HG03521 (cell line): ENCODE measurements at regions not wholly inside any gene's neighbourhood (a gene's known extent, or its start where the extent isn't known, plus 50 kb on each side); places are given as distances from the start of the nearest gene placed in this dataset.
"Not testable (repeated sequence)": the region's sequence is repeated elsewhere in the genome, so short reads cannot be mapped to it uniquely, and the experiment has no call there.

Source experiments
- ATAC-seq: cut with Tn5 transposase; IDR thresholded peaks from one replicate; pipeline ENCODE4 v1.9.1; 2021; ENCODE audit warnings: mild to moderate bottlenecking, moderate library complexity; ENCODE audit not compliant: unreplicated experiment

- no peak for ATAC-seq
Measured at GRCh38 chr1:182229921-182230491, 161.6 kb downstream of the GLUL start.

- ATAC-seq = no peak
Measured at GRCh38 chr1:182229451-182229850, 162.1 kb downstream of the GLUL start.

DNA sequence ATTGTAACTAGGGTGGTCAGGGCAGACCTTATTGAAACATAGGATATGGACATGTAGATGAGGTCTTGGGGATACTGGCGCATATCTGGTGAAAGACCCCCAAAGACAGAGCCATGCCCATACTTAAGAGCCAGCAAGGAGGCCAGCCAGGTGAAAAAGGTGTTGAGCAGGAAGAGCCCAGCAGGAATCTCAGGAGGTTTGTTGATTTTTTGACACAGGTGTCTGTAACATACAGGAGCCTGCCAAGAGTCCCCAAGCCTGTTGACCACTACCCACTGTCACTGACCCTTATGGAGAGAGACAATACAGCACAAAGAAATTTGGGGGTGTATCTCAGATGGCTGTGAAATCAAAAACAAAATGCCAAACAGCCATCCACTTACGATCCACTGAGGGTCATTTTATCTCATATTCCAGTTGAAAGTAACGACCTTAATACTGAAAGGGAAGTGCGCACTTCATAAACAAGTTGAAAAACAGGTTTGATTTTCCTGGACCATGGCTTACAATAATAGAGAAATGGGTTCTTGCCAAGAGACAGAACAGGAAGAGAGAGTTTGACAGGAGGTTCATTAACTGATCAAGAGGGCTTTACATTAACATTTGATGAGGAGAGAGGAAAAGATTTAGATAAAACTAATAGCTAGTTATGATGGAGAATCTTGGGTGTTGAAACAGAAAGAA, 163.6 kb downstream of the GLUL start:
- no peak for ATAC-seq

DNA sequence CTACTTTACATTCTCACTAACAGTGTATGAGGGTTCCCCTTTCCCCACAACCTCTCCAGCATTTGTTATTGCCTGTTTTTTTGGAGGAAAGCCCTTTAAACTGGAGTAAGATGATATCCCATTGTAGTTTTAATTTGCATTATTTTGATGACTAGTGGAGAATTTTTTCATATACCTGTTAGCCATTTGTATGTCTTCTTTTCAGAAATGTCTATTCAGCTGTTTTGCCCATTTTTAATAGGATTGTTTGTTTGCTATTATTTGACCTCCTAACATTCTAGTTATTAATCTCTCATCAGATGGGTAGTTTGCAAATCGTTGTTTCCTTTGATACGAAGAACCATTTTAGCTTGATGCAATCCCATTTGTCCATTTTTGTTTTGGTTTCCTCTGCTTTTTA, 165.0 kb downstream of the GLUL start:
- no peak for ATAC-seq

DNA sequence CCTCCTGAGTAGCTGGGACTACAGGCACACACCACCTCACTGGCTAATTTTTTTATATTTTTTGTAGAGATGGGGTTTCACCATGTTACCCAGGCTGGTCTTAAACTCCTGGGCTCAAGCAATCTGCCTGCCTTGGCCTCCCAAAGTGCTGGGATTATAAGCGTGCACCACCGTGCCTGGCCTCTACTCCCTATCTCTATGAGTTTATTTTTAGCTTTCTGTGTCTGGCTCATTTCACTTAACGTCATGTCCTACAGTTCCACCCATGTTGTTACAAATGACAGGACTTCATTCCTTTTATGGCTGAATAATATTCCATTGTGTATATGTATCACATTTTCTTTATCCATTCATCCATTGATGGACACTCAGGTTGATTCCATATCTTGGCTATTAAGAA, 164.2 kb upstream of the ZNF648 start:
- not testable (repeated sequence) for ATAC-seq

DNA sequence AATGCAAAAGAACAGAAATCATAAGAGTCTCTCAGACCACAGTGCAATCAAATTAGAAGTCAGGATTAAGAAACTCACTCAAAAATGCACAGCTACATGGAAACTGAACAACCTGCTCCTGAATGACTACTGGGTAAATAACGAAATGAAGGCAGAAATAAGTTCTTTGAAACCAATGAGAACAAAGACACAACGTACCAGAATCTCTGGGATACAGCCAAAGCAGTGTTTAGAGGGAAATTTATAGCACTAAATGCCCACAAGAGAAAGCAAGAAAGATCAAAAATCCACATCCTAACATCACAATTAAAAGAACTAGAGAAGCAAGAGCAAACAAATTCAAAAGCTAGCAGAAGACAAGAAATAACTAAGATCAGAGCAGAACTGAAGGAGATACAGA, 160.5 kb upstream of the ZNF648 start:
- not testable (repeated sequence) for ATAC-seq

GRCh38 chr1:182221367-182221766, 159.9 kb upstream of the ZNF648 start:
- not testable (repeated sequence) for ATAC-seq

GRCh38 chr1:182217967-182218366, 156.5 kb upstream of the ZNF648 start:
- no peak for ATAC-seq

DNA sequence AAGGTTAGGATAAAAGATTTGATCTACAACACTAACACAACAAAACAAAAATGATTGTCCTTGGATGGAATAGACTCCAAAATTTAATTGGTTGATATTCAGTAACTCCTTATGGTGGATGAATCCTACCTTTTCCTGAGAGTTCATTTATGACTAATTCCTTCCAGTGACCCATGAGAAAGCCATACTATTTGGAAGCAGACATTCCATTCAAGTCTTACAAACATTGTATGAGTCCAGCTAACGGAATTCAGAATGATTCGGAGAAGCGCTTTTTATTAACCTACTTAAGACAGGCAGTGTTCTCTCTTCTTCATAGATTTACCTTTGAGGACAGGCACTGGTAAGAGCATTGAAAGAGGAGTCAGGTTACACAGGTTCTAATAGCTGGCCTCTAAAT, 155.6 kb upstream of the ZNF648 start:
- ATAC-seq = no peak

DNA sequence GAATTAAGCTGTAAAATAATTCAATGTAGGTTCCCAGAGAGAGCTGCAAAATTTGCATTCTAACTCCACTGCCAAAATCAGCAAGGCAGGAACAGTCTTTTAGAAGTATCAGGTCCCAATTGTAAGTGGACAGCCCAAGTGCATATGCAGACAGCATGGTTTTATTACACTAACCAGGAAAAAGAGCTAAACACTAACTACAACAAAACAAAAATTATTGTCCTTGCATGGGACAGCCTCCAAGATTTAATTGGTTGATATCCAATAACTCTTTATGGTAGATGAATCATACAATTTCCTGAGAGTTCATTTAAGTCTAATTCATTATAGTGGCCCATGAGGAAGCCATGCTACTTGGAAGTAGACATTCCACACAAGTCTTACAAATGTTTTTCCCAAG, 154.3 kb upstream of the ZNF648 start:
- ATAC-seq = no peak

GRCh38 chr1:182213163-182213562, 151.7 kb upstream of the ZNF648 start:
- no peak for ATAC-seq

- no peak for ATAC-seq
Measured at GRCh38 chr1:182211386-182211785, 149.9 kb upstream of the ZNF648 start.

GRCh38 chr1:182210417-182210816, 148.9 kb upstream of the ZNF648 start:
- no peak for ATAC-seq

DNA sequence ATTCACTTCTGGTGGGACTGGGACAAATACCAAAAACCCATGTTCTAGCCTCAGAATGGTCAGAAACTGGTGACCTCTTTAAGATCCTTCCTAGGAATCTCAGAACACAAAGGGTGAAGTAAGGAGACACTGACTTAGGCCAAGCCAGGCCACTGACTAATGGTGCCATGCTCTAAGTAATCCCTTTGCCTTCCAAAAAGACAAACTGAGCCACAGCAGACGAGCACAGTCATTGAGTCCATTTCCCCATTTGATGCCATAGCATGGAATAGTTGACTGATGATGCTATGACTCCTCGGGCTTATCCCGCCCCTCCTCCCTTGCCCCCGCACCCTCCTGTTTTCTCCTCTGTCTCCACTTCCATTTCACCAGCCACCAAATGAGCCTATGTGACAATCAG, 145.8 kb upstream of the ZNF648 start:
- no peak for ATAC-seq

GRCh38 chr1:182206626-182207239, 145.2 kb upstream of the ZNF648 start:
- no peak for ATAC-seq

- no peak for ATAC-seq
Measured at GRCh38 chr1:182205351-182206022, 144.0 kb upstream of the ZNF648 start.

GRCh38 chr1:182203191-182203875, 141.8 kb upstream of the ZNF648 start:
- no peak for ATAC-seq

DNA sequence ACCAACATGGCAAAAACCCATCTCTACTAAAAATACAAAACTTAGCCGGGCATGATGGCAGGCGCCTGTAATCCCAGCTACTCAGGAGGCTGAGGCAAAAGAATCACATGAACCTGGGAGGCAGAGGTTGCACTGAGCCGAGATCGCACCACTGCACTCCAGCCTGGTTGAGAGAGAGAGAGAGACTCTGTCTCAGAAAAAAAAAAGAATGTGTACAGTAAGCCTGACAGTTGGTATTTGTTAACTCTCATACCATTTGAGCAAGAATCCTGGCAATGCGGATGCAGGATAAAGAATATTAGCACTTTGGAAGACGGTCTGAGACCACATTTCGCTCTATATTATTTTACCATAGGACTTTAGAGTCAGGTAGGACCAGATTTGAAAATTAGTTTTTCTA, 140.0 kb upstream of the ZNF648 start:
- not testable (repeated sequence) for ATAC-seq

- no peak for ATAC-seq
Measured at GRCh38 chr1:182200025-182200812, 138.7 kb upstream of the ZNF648 start.

GRCh38 chr1:182198006-182198605, 136.6 kb upstream of the ZNF648 start:
- no peak for ATAC-seq
